WTC11 (cell line): ENCODE measurements at regions not wholly inside any gene's neighbourhood (a gene's known extent, or its start where the extent isn't known, plus 50 kb on each side); places are given as distances from the start of the nearest gene placed in this dataset.

Experiments
- ATAC-seq: fragments of 200-7000 bp; cut with Tn5 transposase; 2 replicates; pipeline ENCODE4 v1.10.0; 2021; ENCODE audit warnings: mild to moderate bottlenecking, moderate library complexity
- CTCF ChIA-PET: fragments of 300-600 bp; sonication (Branson Sonifier 250); formaldehyde crosslinking; loops from one replicate; lab custom pipeline; 2021; ENCODE audit warnings: antibody characterized with exemption; lab: Charles Lee
- POLR2A ChIA-PET: fragments of 350-600 bp; sonication (Branson Sonifier 250); formaldehyde crosslinking; loops from one replicate; lab custom pipeline; 2021; ENCODE audit warnings: antibody characterized with exemption; lab: Charles Lee
- DNase-seq: peaks from one replicate; pipeline ENCODE4 v3.0.0; 2021; ENCODE audit warnings: low spot score
- H3K27ac Mint-ChIP-seq: 2 replicates; pipeline ENCODE4 v1.8.0; 2021; ENCODE audit warnings: mixed read lengths
- H3K27me3 Mint-ChIP-seq: 2 replicates; pipeline ENCODE4 v1.8.0; 2021; ENCODE audit warnings: low read depth, mild to moderate bottlenecking, moderate library complexity, mixed read lengths
- H3K36me3 Mint-ChIP-seq: 2 replicates; pipeline ENCODE4 v1.8.0; 2021; ENCODE audit warnings: mixed read lengths
- H3K4me1 Mint-ChIP-seq: 2 replicates; pipeline ENCODE4 v1.8.0; 2022; ENCODE audit warnings: mixed read lengths
- H3K4me3 Mint-ChIP-seq: 2 replicates; pipeline ENCODE4 v1.8.0; 2021; ENCODE audit warnings: mild to moderate bottlenecking, moderate library complexity, mixed read lengths
- H3K9me3 Mint-ChIP-seq: 2 replicates; pipeline ENCODE4 v1.8.0; 2021; ENCODE audit warnings: mixed read lengths
- CREM ChIP-seq: sonication (generic); formaldehyde crosslinking; IDR thresholded peaks from 2 replicates; pipeline ENCODE4 v1.8.1; 2022; ENCODE audit warnings: mild to moderate bottlenecking, missing genetic modification reagents, moderate library complexity
- GABPB1 ChIP-seq: sonication (generic); formaldehyde crosslinking; IDR thresholded peaks from 2 replicates; pipeline ENCODE4 v1.8.1; 2023; ENCODE audit warnings: mild to moderate bottlenecking, missing genetic modification reagents
- JAZF1 ChIP-seq: fragments of 250-450 bp; sonication (Bioruptor Pico); IDR thresholded peaks from 2 replicates; pipeline ENCODE4 v1.9.0; 2021; ENCODE audit warnings: moderate library complexity, mild to moderate bottlenecking, inconsistent platforms
- MXD4 ChIP-seq: fragments of 250-450 bp; sonication (Bioruptor Pico); IDR thresholded peaks from 2 replicates; pipeline ENCODE4 v1.8.0; 2021; ENCODE audit warnings: mild to moderate bottlenecking, moderate library complexity, borderline replicate concordance
- OVOL2 ChIP-seq: fragments of 250-450 bp; sonication (Bioruptor Pico); IDR thresholded peaks from 2 replicates; pipeline ENCODE4 v1.9.0; 2021; ENCODE audit warnings: mild to moderate bottlenecking, borderline replicate concordance
- SOX15 ChIP-seq: fragments of 250-450 bp; sonication (Bioruptor Pico); IDR thresholded peaks from 2 replicates; pipeline ENCODE4 v1.9.0; 2021; ENCODE audit warnings: mild to moderate bottlenecking
- SP1 ChIP-seq: sonication (generic); formaldehyde crosslinking; conservative IDR thresholded peaks from 2 replicates; pipeline ENCODE4 v1.8.1; 2022; ENCODE audit warnings: missing genetic modification reagents
- STAT6 ChIP-seq: sonication (generic); formaldehyde crosslinking; conservative IDR thresholded peaks from 2 replicates; pipeline ENCODE4 v1.8.1; 2023; ENCODE audit warnings: mild to moderate bottlenecking, low read depth, missing genetic modification reagents, moderate library complexity
- TCF7 ChIP-seq: sonication (generic); formaldehyde crosslinking; IDR thresholded peaks from 2 replicates; pipeline ENCODE4 v1.8.0; 2022; ENCODE audit warnings: mild to moderate bottlenecking, low read depth, missing genetic modification reagents, moderate library complexity
- TEAD4 ChIP-seq: sonication (generic); formaldehyde crosslinking; IDR thresholded peaks from 2 replicates; pipeline ENCODE4 v1.8.0; 2022; ENCODE audit warnings: mild to moderate bottlenecking, missing genetic modification reagents
- ZBTB21 ChIP-seq: sonication (generic); formaldehyde crosslinking; IDR thresholded peaks from 2 replicates; pipeline ENCODE4 v1.8.1; 2023; ENCODE audit warnings: mild to moderate bottlenecking, missing genetic modification reagents, borderline replicate concordance
- ZNF232 ChIP-seq: sonication (generic); formaldehyde crosslinking; IDR thresholded peaks from 2 replicates; pipeline ENCODE4 v1.8.0; 2022; ENCODE audit warnings: mild to moderate bottlenecking, missing genetic modification reagents
- ZNF532 ChIP-seq: fragments of 250-450 bp; sonication (Bioruptor Pico); IDR thresholded peaks from 2 replicates; pipeline ENCODE4 v1.9.0; 2021; ENCODE audit warnings: mild to moderate bottlenecking, borderline replicate concordance
- TF ChIP-seq, protein P1 (sequence below): sonication (generic); formaldehyde crosslinking; IDR thresholded peaks from 2 replicates; pipeline ENCODE4 v1.8.1; 2023; ENCODE audit warnings: mild to moderate bottlenecking, missing genetic modification reagents
- TF ChIP-seq, protein P2 (sequence below): sonication (generic); formaldehyde crosslinking; IDR thresholded peaks from 2 replicates; pipeline ENCODE4 v1.8.1; 2023; ENCODE audit warnings: mild to moderate bottlenecking, missing genetic modification reagents, moderate library complexity
- TF ChIP-seq, protein P3 (sequence below): fragments of 250-450 bp; sonication (Bioruptor Pico); conservative IDR thresholded peaks from 2 replicates; pipeline ENCODE4 v1.9.0; 2021; ENCODE audit warnings: mild to moderate bottlenecking

DNA sequence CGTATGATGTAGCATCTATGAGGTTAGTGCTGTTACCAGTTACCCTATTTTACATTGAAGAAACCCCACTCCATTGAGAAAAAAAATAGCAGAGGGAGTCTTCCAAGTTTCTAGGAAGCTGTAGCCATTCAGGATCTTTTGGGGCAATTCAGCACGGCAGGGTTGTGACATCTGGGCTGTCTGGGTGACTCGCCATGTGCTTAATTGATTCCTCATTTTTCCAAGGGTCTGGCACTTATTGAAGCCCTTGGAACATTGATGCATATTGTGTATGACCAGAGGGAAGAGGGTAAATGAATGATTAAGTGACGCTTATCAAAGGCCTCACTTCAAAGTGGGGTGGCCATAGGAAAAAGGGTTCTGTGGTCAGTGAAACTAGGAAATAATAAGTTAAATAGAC is 248.7 kb downstream of the ARHGAP12 start (continued):
- TF ChIP-seq STAT6 (CRISPR knock-in tag), result no peak

DNA sequence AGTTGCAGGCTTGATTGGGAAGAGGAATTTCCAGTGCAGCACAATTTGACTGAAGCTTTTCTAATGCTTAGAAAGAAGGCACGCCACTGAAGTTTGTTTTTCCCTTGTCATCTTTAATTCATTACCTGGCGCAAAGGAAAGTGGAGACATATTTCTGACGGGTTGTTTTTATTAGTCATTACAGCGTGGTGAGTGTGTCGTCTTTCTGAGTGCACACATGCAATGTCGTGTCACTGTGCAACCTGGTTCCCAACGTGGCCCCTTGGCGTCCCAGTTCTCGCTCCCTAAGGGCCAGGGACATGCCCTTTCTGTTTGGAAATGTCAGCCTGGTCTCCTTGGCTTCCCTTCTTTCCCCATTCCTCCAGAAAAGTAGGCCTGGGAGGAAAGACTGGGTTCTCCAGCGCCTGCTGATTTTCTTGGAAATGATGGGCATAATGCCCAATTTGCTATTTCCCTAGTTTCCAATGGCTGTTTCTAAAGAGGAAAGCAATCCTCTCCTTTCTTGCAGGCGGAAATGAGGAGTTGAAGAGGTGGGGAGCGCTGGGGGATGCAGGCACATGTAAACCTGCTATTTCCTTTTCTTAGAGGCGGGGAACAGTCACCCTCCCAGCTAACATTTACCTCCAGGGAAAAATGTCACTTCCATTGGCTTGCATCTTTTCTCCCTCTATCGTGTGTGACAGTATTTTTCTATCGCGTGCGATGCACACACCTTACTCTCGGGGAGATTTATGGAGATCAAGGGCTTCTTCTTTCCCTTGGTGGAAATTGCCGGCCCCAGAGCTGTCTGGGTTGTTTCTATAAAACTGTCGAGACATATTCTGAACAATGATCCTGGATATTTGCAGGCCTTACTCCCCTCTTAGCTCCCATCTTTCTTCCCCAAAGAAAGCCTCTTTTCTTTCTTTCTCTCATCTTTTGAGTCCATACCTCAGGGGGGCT is 249.8 kb downstream of the ARHGAP12 start:
- no peak for DNase-seq
- Mint-ChIP-seq H3K4me1 (peaks cover 27% of the 10 kb centered on the region), H3K9me3 (peaks cover 68% of the 10 kb centered on the region), H3K27me3 (peaks cover 3% of the 10 kb centered on the region), H3K4me3 (no peak overlapping the region), H3K27ac (no peak overlapping the region), H3K36me3 (peaks cover 53% of the 10 kb centered on the region)
- TF ChIP-seq SOX15 (no peak), ZBTB21 (CRISPR knock-in tag) (no peak), CREM (CRISPR knock-in tag) (no peak), SP1 (CRISPR knock-in tag) (no peak), GABPB1 (no peak), MXD4 (CRISPR knock-in tag) (no peak), ZNF532 (CRISPR knock-in tag) (no peak), ZNF232 (CRISPR knock-in tag) (no peak), OVOL2 (CRISPR knock-in tag) (no peak), TCF7 (CRISPR knock-in tag) (no peak), TEAD4 (no peak), JAZF1 (no peak)
- TF ChIP-seq, protein P1, sequence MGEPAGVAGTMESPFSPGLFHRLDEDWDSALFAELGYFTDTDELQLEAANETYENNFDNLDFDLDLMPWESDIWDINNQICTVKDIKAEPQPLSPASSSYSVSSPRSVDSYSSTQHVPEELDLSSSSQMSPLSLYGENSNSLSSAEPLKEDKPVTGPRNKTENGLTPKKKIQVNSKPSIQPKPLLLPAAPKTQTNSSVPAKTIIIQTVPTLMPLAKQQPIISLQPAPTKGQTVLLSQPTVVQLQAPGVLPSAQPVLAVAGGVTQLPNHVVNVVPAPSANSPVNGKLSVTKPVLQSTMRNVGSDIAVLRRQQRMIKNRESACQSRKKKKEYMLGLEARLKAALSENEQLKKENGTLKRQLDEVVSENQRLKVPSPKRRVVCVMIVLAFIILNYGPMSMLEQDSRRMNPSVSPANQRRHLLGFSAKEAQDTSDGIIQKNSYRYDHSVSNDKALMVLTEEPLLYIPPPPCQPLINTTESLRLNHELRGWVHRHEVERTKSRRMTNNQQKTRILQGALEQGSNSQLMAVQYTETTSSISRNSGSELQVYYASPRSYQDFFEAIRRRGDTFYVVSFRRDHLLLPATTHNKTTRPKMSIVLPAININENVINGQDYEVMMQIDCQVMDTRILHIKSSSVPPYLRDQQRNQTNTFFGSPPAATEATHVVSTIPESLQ, result no peak
- TF ChIP-seq, protein P2, sequence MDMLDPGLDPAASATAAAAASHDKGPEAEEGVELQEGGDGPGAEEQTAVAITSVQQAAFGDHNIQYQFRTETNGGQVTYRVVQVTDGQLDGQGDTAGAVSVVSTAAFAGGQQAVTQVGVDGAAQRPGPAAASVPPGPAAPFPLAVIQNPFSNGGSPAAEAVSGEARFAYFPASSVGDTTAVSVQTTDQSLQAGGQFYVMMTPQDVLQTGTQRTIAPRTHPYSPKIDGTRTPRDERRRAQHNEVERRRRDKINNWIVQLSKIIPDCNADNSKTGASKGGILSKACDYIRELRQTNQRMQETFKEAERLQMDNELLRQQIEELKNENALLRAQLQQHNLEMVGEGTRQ, result no peak
- TF ChIP-seq, protein P3, sequence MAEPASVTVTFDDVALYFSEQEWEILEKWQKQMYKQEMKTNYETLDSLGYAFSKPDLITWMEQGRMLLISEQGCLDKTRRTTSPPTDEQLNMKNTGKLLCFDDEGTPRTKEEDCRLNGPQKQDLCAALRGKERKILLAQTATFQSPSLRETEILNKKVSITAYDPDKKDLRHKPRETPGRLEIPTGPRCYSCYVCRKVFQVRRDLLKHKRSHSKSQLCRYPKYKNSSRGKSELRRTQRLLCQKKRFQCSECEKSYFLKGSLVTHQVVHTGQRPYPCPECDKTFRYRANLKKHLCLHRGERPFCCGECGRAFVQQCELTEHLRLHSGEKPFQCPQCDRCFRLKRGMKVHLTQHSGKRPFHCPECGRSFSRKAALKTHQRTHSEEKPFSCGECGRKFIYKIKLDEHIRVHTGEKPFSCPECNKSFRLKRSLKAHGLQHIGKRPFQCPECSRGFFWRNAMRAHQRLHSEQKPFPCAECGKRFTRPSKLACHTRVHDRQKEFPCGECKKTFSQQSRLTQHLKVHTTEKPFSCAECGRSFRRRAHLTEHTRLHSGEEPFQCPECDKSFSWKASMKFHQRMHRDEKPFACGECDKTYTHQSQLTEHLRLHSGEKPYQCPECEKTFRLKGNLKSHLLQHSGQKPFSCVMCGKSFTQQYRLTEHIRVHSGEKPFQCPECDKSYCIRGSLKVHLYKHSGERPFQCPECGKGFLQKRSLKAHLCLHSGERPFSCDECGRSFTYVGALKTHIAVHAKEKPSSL, result no peak
- ATAC-seq, result no peak
- ChIA-PET CTCF (no interaction called here), POLR2A (no interaction called here)
